ENCODE measurements at regions not wholly inside any gene's neighbourhood (a gene's known extent, or its start where the extent isn't known, plus 50 kb on each side); places are given as distances from the start of the nearest gene placed in this dataset.

DNA sequence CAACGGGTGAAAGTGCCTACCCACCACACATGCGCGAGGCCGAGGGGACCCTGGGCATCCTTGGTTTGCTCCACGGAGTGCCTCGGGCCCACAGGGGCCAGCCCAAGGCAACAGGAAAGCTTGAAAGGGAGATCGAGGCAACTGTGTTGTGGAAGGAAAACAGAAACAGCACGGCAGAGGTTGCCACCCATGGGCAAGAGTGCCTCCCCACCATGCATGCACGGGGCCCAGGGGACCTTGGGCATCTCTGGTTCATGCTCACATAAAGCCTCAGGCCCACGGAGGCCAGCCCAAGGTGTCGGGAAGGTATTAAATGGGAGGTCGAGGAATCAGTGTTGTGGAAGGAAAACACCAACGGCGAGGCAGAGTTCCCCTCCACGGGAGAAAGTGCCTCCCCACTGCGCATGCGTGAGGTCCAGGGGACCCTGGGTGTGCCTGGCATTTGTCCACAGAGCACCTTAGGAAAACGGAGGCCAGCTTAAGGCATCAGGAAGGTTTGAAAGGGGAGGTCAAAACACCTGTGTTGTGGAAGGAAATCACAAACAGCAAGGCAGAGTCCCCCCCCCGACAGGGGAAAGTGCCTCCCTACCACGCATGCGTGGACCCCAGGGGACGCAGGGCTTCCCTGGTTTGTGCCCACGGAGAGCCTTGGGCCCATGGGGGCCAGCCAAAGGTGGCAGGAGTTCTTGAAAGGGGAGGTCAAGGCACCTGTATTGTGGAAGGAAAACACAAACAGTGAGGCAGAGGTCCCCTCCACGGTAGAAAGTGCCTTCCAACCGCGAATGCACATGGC lies 367.3 kb downstream of the ALG10 start:
- no peaks in the 10 kb centered on the region for H3K27me3 ChIP-seq (replicated peaks in 1 of 2; ENCODE audit: control insufficient read depth in 2 of 2, insufficient read depth in 2 of 2, low read length in 1 of 2)
- RAD21 ChIA-PET (ENCODE audit: unreplicated experiment): no interaction called here
- no peak overlapping the region for H3K27ac ChIP-seq (ENCODE audit: control insufficient read depth, insufficient read depth)
- POLR2A ChIA-PET: no interaction called here
- H3K9me3 ChIP-seq (replicated peaks; ENCODE audit: control insufficient read depth, insufficient read depth, low read length): peaks cover 2% of the 10 kb centered on the region; the same call in 1 of the 3 replicates
- 30% methylated on average over 26 of the region's 26 CpGs for WGBS (ENCODE audit: insufficient coverage, insufficient replicate concordance, low lambda C conversion rate, missing lambda C conversion rate)
- SMC1A ChIA-PET (ENCODE audit: uncharacterized antibody, unreplicated experiment): interaction anchor here (0.6 kb wide), 1 partner anchor 66 kb away, joined by 3 read pairs; no protein-coding TSS in a partner anchor
- H3K4me1 ChIP-seq (ENCODE audit: control insufficient read depth, insufficient read depth, low read length): no peaks in the 10 kb centered on the region
- H3K4me2 ChIP-seq (ENCODE audit: control insufficient read depth, insufficient read depth): no peak overlapping the region
- ATAC-seq (no peak), FAIRE-seq (no peak), DNase-seq (ENCODE audit: low read depth, low spot score) (no peak)
- intact Hi-C loops (cut with micrococcal nuclease; ENCODE audit: unreplicated experiment) (no loop called here), in situ Hi-C loops (cut with MboI) (loop anchor here (25.0 kb wide), 1 partner anchor 102 kb away; no protein-coding TSS in a partner anchor)
- no peaks in the 10 kb centered on the region for H3K36me3 ChIP-seq (ENCODE audit: control insufficient read depth in 2 of 2, insufficient read depth in 2 of 2, low read length in 1 of 2)
- TF ChIP-seq ZBTB40 (IDR thresholded peaks at IDR 0.05; ENCODE audit: borderline replicate concordance) (no peak), CREB1 (IDR thresholded peaks at IDR 0.05; ENCODE audit: low read depth) (no peak), ZNF207 (IDR thresholded peaks at IDR 0.05; ENCODE audit: borderline replicate concordance) (no peak), TAF1 (IDR thresholded peaks at IDR 0.05; ENCODE audit: borderline replicate concordance, low read depth, low read length) (no peak), TCF3 (IDR thresholded peaks at IDR 0.05; ENCODE audit: borderline replicate concordance, insufficient read depth, low read depth, low read length) (no peak), BCL11A (IDR thresholded peaks at IDR 0.05; ENCODE audit: low read depth, low read length) (no peak), ZNF384 (IDR thresholded peaks at IDR 0.05; ENCODE audit: borderline replicate concordance, low read depth, low read length) (no peak), LARP7 (IDR thresholded peaks at IDR 0.05) (no peak), PML (IDR thresholded peaks at IDR 0.05; ENCODE audit: low read length) (no peak), TBL1XR1 (IDR thresholded peaks at IDR 0.05; ENCODE audit: low read depth, low read length) (no peak), RCOR1 (conservative IDR thresholded peaks at IDR 0.05; ENCODE audit: low read depth, low read length) (no peak), FOXM1 (IDR thresholded peaks at IDR 0.05; ENCODE audit: low read depth, low read length) (no peak)
- TF ChIP-seq, protein P1, sequence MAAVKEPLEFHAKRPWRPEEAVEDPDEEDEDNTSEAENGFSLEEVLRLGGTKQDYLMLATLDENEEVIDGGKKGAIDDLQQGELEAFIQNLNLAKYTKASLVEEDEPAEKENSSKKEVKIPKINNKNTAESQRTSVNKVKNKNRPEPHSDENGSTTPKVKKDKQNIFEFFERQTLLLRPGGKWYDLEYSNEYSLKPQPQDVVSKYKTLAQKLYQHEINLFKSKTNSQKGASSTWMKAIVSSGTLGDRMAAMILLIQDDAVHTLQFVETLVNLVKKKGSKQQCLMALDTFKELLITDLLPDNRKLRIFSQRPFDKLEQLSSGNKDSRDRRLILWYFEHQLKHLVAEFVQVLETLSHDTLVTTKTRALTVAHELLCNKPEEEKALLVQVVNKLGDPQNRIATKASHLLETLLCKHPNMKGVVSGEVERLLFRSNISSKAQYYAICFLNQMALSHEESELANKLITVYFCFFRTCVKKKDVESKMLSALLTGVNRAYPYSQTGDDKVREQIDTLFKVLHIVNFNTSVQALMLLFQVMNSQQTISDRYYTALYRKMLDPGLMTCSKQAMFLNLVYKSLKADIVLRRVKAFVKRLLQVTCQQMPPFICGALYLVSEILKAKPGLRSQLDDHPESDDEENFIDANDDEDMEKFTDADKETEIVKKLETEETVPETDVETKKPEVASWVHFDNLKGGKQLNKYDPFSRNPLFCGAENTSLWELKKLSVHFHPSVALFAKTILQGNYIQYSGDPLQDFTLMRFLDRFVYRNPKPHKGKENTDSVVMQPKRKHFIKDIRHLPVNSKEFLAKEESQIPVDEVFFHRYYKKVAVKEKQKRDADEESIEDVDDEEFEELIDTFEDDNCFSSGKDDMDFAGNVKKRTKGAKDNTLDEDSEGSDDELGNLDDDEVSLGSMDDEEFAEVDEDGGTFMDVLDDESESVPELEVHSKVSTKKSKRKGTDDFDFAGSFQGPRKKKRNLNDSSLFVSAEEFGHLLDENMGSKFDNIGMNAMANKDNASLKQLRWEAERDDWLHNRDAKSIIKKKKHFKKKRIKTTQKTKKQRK (IDR thresholded peaks at IDR 0.05; ENCODE audit: low read depth, low read length): no peak
- TF ChIP-seq, protein P2, sequence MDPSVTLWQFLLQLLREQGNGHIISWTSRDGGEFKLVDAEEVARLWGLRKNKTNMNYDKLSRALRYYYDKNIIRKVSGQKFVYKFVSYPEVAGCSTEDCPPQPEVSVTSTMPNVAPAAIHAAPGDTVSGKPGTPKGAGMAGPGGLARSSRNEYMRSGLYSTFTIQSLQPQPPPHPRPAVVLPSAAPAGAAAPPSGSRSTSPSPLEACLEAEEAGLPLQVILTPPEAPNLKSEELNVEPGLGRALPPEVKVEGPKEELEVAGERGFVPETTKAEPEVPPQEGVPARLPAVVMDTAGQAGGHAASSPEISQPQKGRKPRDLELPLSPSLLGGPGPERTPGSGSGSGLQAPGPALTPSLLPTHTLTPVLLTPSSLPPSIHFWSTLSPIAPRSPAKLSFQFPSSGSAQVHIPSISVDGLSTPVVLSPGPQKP (IDR thresholded peaks at IDR 0.05; ENCODE audit: low read depth, low read length): no peak
- H4K20me1 ChIP-seq (ENCODE audit: control insufficient read depth, insufficient read depth): no peaks in the 10 kb centered on the region
- no peak overlapping the region for H3K4me3 ChIP-seq
- no peaks in the 10 kb centered on the region for H3K79me2 ChIP-seq (ENCODE audit: control insufficient read depth, insufficient read depth, low read length)
- no peak overlapping the region for H3K9ac ChIP-seq (ENCODE audit: control insufficient read depth, insufficient read depth, low read length)
- no peak overlapping the region for H2AFZ ChIP-seq (ENCODE audit: control insufficient read depth, low read depth, low read length)
- CTCF ChIA-PET: no interaction called here
- BruUV-seq (replicated peaks): no TSS peak
